ENCODE measurements at regions not wholly inside any gene's neighbourhood (a gene's known extent, or its start where the extent isn't known, plus 50 kb on each side); places are given as distances from the start of the nearest gene placed in this dataset.

DNA sequence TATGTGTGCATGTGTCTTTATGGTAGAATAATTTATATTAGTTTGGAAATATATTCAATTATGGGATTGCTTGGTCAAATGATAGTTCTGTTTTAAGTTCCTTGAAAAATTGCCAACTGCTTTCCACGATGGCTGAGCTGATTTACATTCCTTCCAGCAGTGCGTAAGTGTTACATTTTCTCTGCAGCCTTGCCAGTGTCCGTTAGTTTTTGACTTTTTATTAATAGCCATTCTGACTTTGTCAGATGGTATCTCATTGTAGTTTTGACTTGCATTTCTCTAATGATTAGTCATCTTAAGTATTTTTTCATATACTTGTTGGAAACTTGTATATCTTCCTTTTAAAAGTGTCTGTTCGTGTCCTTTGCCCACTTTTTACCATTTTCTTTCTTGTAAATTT lies 434.2 kb upstream of the POT1 start:
- Histone ChIP-seq H3K36me3 (ENCODE audit: control insufficient read depth, insufficient read depth, low read length) (no peaks in the 10 kb centered on the region), H3K27me3 (ENCODE audit: control insufficient read depth, insufficient read depth, low read length) (no peaks in the 10 kb centered on the region), H3K4me3 (ENCODE audit: low read depth, low read length) (no peak overlapping the region)
- CTCF ChIA-PET, result no interaction called here
- DNase-seq (ENCODE audit: low read depth), result no peak
- TF ChIP-seq, protein P1, sequence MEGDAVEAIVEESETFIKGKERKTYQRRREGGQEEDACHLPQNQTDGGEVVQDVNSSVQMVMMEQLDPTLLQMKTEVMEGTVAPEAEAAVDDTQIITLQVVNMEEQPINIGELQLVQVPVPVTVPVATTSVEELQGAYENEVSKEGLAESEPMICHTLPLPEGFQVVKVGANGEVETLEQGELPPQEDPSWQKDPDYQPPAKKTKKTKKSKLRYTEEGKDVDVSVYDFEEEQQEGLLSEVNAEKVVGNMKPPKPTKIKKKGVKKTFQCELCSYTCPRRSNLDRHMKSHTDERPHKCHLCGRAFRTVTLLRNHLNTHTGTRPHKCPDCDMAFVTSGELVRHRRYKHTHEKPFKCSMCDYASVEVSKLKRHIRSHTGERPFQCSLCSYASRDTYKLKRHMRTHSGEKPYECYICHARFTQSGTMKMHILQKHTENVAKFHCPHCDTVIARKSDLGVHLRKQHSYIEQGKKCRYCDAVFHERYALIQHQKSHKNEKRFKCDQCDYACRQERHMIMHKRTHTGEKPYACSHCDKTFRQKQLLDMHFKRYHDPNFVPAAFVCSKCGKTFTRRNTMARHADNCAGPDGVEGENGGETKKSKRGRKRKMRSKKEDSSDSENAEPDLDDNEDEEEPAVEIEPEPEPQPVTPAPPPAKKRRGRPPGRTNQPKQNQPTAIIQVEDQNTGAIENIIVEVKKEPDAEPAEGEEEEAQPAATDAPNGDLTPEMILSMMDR (IDR thresholded peaks at IDR 0.05; ENCODE audit: insufficient read depth, low read depth, low read length), result no peak
- POLR2A ChIA-PET, result no interaction called here

DNA sequence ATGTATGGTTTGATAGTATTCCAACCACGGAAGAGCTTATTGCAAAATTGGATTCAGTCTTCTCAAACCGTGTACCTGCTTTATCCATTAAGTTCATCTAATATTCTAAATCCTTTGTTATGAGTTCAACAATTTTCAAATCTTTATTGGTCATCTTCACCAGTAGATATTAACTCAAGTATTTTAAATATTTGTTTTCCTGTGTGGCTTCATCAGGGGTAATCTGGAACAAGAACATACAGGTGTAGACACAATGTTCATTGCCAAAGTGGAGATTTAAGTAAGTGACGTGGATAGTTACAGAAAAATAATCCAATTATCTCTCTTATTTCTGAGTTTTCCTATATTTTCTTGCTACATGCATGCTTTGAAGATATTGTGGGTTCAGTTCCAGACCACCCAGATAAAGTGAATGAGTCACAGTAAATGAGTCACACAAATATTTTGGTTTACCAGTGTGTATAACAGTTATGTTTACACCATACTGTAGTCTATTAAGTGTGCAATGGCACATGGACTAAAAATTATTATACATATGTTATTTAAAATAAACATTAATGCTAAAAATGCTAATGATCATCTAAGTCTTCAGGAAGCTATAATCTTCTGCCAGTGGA lies 429.0 kb upstream of the POT1 start:
- no peak overlapping the region for H3K4me3 ChIP-seq (ENCODE audit: low read depth, low read length)
- DNase-seq (ENCODE audit: low read depth), result no peak
- no peaks in the 10 kb centered on the region for H3K36me3 ChIP-seq (ENCODE audit: control insufficient read depth, insufficient read depth, low read length)
- TF ChIP-seq, protein P1 (IDR thresholded peaks at IDR 0.05; ENCODE audit: insufficient read depth, low read depth, low read length), result no peak
- no peaks in the 10 kb centered on the region for H3K27me3 ChIP-seq (ENCODE audit: control insufficient read depth, insufficient read depth, low read length)
- CTCF ChIA-PET, result no interaction called here
- POLR2A ChIA-PET, result no interaction called here

DNA sequence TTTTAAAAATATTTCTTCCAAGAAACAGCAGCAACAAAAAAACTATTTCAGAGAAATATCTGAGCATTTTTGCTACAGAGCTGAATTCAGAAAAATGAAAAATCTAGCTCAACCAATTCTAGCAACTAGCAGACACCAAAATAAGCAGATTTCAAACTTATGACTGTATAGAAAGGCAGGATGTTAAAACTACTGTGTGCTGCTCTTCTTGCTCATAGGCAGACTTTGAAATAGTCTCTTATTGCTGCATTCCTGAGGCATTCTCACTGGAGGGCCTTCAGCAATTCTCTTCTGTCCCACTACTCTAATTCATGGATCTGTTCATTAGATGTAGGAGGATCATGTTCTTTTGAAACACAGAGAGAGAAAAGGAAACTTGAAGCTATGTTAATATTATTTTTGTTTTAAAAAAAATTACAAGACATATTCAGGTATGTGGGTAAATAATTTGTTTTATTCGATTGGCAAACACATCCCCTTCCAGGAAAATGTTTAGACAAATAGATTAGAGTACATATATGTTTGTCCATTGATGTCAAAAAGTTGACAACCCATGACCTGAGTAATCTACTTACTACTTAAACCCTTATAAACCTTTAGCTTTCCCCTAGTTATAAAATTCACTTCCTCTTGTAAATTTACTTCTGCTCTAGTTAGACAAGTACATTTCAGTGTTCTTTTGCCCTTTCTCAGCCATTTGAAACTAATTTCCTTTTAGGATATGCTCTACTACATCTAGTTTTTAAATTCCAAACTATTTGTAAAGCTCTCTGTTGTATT lies 428.2 kb upstream of the POT1 start:
- TF ChIP-seq, protein P1 (IDR thresholded peaks at IDR 0.05; ENCODE audit: insufficient read depth, low read depth, low read length), result no peak
- no peaks in the 10 kb centered on the region for H3K27me3 ChIP-seq (ENCODE audit: control insufficient read depth, insufficient read depth, low read length)
- ChIA-PET POLR2A (no interaction called here), CTCF (no interaction called here)
- no peak overlapping the region for H3K4me3 ChIP-seq (ENCODE audit: low read depth, low read length)
- no peaks in the 10 kb centered on the region for H3K36me3 ChIP-seq (ENCODE audit: control insufficient read depth, insufficient read depth, low read length)
- DNase-seq (ENCODE audit: low read depth), result no peak

DNA sequence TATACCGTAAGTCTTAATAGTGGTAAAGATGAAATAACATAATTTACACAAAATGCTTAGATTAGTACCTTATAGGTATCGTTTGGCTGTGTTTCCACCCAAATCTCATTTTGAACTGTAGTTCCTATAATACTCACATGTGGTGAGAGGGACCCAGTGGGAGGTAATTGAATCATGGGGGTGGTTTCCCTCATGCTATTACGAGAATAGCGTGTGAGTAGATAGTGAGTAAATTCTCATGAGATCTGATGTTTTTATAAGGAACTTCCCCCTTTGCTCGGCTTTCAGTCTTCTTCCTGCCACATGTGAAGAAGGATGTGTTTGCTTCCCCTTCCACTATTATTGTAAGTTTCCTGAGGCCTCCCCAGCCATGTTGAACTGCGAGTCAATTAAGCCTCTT lies 426.3 kb upstream of the POT1 start:
- CTCF ChIA-PET, result no interaction called here
- TF ChIP-seq, protein P1 (IDR thresholded peaks at IDR 0.05; ENCODE audit: insufficient read depth, low read depth, low read length), result no peak
- Histone ChIP-seq H3K36me3 (ENCODE audit: control insufficient read depth, insufficient read depth, low read length) (no peaks in the 10 kb centered on the region), H3K4me3 (ENCODE audit: low read depth, low read length) (no peak overlapping the region), H3K27me3 (ENCODE audit: control insufficient read depth, insufficient read depth, low read length) (no peaks in the 10 kb centered on the region)
- POLR2A ChIA-PET, result no interaction called here
- no peak for DNase-seq (ENCODE audit: low read depth)

DNA sequence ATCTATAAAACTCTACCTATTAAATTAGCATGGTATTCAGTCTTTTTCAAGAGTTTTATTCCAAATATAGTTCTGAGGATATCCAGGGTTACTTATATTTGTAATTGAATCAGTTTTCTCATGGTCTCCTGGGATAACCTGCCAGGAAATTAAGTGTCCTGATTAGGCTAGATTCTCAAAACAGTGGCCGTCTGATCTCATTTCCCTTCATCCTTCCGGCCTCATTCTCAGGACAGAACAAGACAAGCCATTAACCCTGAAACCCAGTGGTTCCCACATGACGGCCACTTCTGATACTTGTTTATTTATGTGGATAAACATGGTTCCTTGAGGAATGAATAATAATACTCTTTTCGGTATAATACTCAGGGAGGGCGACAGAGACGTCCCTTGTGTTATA lies 417.6 kb upstream of the POT1 start:
- Histone ChIP-seq H3K36me3 (ENCODE audit: control insufficient read depth, insufficient read depth, low read length) (no peaks in the 10 kb centered on the region), H3K27me3 (ENCODE audit: control insufficient read depth, insufficient read depth, low read length) (no peaks in the 10 kb centered on the region), H3K4me3 (ENCODE audit: low read depth, low read length) (no peak overlapping the region)
- no peak for DNase-seq (ENCODE audit: low read depth)
- TF ChIP-seq, protein P1 (IDR thresholded peaks at IDR 0.05; ENCODE audit: insufficient read depth, low read depth, low read length), result no peak
- ChIA-PET CTCF (no interaction called here), POLR2A (no interaction called here)
